K562 (cell line): ENCODE measurements at regions not wholly inside any gene's neighbourhood (a gene's known extent, or its start where the extent isn't known, plus 50 kb on each side); places are given as distances from the start of the nearest gene placed in this dataset.

ENCODE experiments used
- ATAC-seq: fragments of 200-7000 bp; cut with Tn5 transposase; 3 replicates; pipeline ENCODE4 v1.9.1; 2020; ENCODE audit warnings: moderate library complexity
- BruUV-seq: library from RNA; stranded (reverse); fragments of 400-500 nt; replicated peaks from 2 replicates; lab custom pipeline; 2021; lab: Mats Ljungman, UMichigan
- CTCF ChIA-PET: fragments of 300-600 bp; formaldehyde crosslinking; extraction: SDS; loops from one replicate; lab custom pipeline; 2021; ENCODE audit warnings: low intra/inter-chr PET ratio; lab: Yijun Ruan, JAX
- POLR2A ChIA-PET: fragments of 300-600, 350-650 bp; sonication (Branson Sonifier 250); formaldehyde crosslinking; extraction: SDS; loops from one replicate; lab custom pipeline; 2021; ENCODE audit warnings: antibody characterized with exemption, inconsistent platforms; lab: Yijun Ruan, JAX
- DNase-seq, 4 experiments: peaks; one replicate each; pipeline versions ENCODE4 v3.0.0 to v3.0.0-alpha.2; 2011 to 2018; ENCODE audit warnings: low spot score in 3 of 4, mixed read lengths in 3 of 4; ENCODE audit errors: extremely low read depth in 1 of 4
- FAIRE-seq: peaks from 2 replicates; lab custom pipeline; 2011; peaks lifted over from hg19 to GRCh38; lab: Jason Lieb, UNC
- H2AFZ ChIP-seq: 2 replicates; pipeline ENCODE4 v1.6.0; 2011; ENCODE audit warnings: low read depth, low read length, control low read depth, inconsistent platforms
- H3K27ac ChIP-seq: fragments of 200-600 bp; 3 replicates; pipeline ENCODE4 v1.8.0; 2011; ENCODE audit warnings: low read depth, mild to moderate bottlenecking, control low read depth, inconsistent platforms, low read length, moderate library complexity, mixed read lengths; ENCODE audit errors: extremely low read depth
- H3K27me3 ChIP-seq, 2 experiments: fragments of 300-600 bp in 1 of 2; 2 replicates in 1 of 2; 3 replicates in 1 of 2; pipeline versions ENCODE4 v1.6.0 to v1.8.0; 2011; ENCODE audit warnings: inconsistent platforms in 2 of 2, low read length in 2 of 2, mild to moderate bottlenecking in 1 of 2, mixed read lengths in 1 of 2, moderate library complexity in 1 of 2; ENCODE audit not compliant: control insufficient read depth in 2 of 2, insufficient read depth in 2 of 2
- H3K36me3 ChIP-seq: fragments of 300-600 bp; 3 replicates; pipeline ENCODE4 v1.8.0; 2011; ENCODE audit warnings: mild to moderate bottlenecking, low read length, inconsistent platforms; ENCODE audit not compliant: control insufficient read depth, insufficient read depth
- H3K4me1 ChIP-seq, 2 experiments: fragments of 200-600 bp in 1 of 2; replicated peaks in 1 of 2; 2 replicates in 1 of 2; 3 replicates in 1 of 2; pipeline versions ENCODE4 v1.5.1 to v1.8.0; 2011; ENCODE audit warnings: inconsistent platforms in 2 of 2, low read length in 2 of 2, mild to moderate bottlenecking in 1 of 2, mixed read lengths in 1 of 2, moderate library complexity in 1 of 2; ENCODE audit not compliant: control insufficient read depth in 2 of 2, insufficient read depth in 2 of 2
- H3K4me2 ChIP-seq: 2 replicates; pipeline ENCODE4 v1.6.1; 2011; ENCODE audit warnings: low read length, control low read depth, inconsistent platforms, mixed read lengths; ENCODE audit not compliant: insufficient read depth
- H3K4me3 ChIP-seq: fragments of 200-600 bp; sonication (generic), shearing (Covaris generic); 2 replicates; pipeline ENCODE4 v1.5.1; 2016; ENCODE audit warnings: control low read depth, inconsistent platforms
- H3K79me2 ChIP-seq: fragments of 200-600 bp; 3 replicates; pipeline ENCODE4 v1.8.0; 2011; ENCODE audit warnings: low read length, inconsistent platforms; ENCODE audit not compliant: control insufficient read depth, insufficient read depth
- H3K9ac ChIP-seq, 2 experiments: 2 replicates each; pipeline versions ENCODE4 v1.6.0 to v1.6.1; 2011; ENCODE audit warnings: low read depth in 2 of 2, low read length in 2 of 2, control low read depth in 1 of 2, inconsistent platforms in 1 of 2, mild to moderate bottlenecking in 1 of 2, mixed read lengths in 1 of 2; ENCODE audit not compliant: insufficient read depth in 1 of 2
- H3K9me1 ChIP-seq: one replicate; pipeline ENCODE4 v1.6.0; 2011; ENCODE audit warnings: inconsistent platforms, mild to moderate bottlenecking, low read length, moderate library complexity; ENCODE audit not compliant: control insufficient read depth, insufficient read depth
- H3K9me3 ChIP-seq: replicated peaks from 2 replicates; pipeline ENCODE4 v1.5.1; 2011; ENCODE audit warnings: low read depth, low read length, inconsistent platforms; ENCODE audit not compliant: control insufficient read depth, insufficient read depth
- H4K20me1 ChIP-seq: replicated peaks from 2 replicates; pipeline ENCODE4 v1.6.1; 2011; ENCODE audit warnings: low read length, inconsistent platforms, mixed read lengths; ENCODE audit not compliant: control insufficient read depth, insufficient read depth
- NCOA6 ChIP-seq: fragments of 450-650 bp; IDR thresholded peaks from 2 replicates; pipeline ENCODE4 v1.6.1; 2017; ENCODE audit warnings: mild to moderate bottlenecking
- NFIX ChIP-seq: fragments of 250-450 bp; sonication (Bioruptor Pico); IDR thresholded peaks from 2 replicates; pipeline ENCODE4 v1.4.0; 2020; ENCODE audit warnings: low read depth, mild to moderate bottlenecking, moderate library complexity
- SREBF2 ChIP-seq: sonication (generic); formaldehyde crosslinking; IDR thresholded peaks from 2 replicates; pipeline ENCODE4 v1.4.0; 2020; ENCODE audit warnings: mild to moderate bottlenecking, missing genetic modification reagents
- SUPT5H ChIP-seq: fragments of 450-650 bp; IDR thresholded peaks from 2 replicates; pipeline ENCODE4 v1.6.1; 2016
- ZC3H8 ChIP-seq: fragments of 450-650 bp; IDR thresholded peaks from 2 replicates; pipeline ENCODE4 v1.6.1; 2017
- WGBS: fragments of 100-300 bp; shearing (Covaris generic); methylation state at CpG from one replicate; pipeline ENCODE4 v1.1.6; 2016; ENCODE audit warnings: low coverage, mixed read lengths; ENCODE audit not compliant: insufficient coverage; ENCODE audit errors: missing lambda C conversion rate; 5-methylcytosine and 5-hydroxymethylcytosine counted together
- in situ Hi-C: fragments of 300-500 bp; cut with MboI; formaldehyde crosslinking; loops from 4 replicates; pipeline ENCODE4 v1.15.0; 2018; ENCODE audit warnings: inconsistent platforms, mixed read lengths
- intact Hi-C: fragments of 100-400 bp; cut with micrococcal nuclease; formaldehyde crosslinking; loops from 2 replicates; pipeline ENCODE4 v1.14.2; 2022
- TF ChIP-seq, protein P1 (sequence below): conservative IDR thresholded peaks from 2 replicates; pipeline ENCODE4 v1.6.1; 2011; ENCODE audit warnings: low read depth, mild to moderate bottlenecking, low read length; ENCODE audit not compliant: control insufficient read depth
- TF ChIP-seq, protein P2 (sequence below): sonication (generic); formaldehyde crosslinking; IDR thresholded peaks from 2 replicates; pipeline ENCODE4 v1.8.1; 2022; ENCODE audit warnings: missing genetic modification reagents
- TF ChIP-seq, protein P3 (sequence below), 2 experiments: fragments of 450-650 bp in 1 of 2; sonication (generic) in 1 of 2; formaldehyde crosslinking in 1 of 2; IDR thresholded peaks; 2 replicates each; pipeline versions ENCODE4 v1.7.1 to v1.9.0; 2016 to 2022; ENCODE audit warnings: inconsistent platforms in 1 of 2, mild to moderate bottlenecking in 1 of 2, missing genetic modification reagents in 1 of 2

DNA sequence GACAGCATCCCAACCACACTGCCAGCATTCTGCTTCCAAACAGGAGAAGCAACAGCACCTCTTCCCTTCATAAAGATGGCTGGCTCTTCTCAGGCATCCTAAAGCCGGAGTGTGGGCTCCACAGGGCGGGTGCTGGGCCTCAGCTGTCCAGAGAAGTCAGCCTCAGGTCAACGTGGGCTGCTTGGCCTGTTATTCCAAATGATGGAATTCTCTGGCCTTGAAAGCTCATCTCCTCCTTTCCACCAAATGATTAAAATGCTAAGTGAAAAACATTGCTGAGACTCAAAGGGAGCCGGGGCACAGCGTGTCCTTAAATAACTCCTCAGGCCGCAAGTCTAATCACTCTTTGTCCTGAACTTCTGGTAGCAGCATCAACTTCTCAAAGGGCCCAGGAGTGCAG, 53.1 kb upstream of the CPXM2 start:
- TF ChIP-seq, protein P1, sequence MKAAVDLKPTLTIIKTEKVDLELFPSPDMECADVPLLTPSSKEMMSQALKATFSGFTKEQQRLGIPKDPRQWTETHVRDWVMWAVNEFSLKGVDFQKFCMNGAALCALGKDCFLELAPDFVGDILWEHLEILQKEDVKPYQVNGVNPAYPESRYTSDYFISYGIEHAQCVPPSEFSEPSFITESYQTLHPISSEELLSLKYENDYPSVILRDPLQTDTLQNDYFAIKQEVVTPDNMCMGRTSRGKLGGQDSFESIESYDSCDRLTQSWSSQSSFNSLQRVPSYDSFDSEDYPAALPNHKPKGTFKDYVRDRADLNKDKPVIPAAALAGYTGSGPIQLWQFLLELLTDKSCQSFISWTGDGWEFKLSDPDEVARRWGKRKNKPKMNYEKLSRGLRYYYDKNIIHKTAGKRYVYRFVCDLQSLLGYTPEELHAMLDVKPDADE, result no peak
- TF ChIP-seq, protein P2, sequence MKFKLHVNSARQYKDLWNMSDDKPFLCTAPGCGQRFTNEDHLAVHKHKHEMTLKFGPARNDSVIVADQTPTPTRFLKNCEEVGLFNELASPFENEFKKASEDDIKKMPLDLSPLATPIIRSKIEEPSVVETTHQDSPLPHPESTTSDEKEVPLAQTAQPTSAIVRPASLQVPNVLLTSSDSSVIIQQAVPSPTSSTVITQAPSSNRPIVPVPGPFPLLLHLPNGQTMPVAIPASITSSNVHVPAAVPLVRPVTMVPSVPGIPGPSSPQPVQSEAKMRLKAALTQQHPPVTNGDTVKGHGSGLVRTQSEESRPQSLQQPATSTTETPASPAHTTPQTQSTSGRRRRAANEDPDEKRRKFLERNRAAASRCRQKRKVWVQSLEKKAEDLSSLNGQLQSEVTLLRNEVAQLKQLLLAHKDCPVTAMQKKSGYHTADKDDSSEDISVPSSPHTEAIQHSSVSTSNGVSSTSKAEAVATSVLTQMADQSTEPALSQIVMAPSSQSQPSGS, result no peak
- no peak for TF ChIP-seq SREBF2 (CRISPR knock-in tag)
- TF ChIP-seq, protein P3, sequence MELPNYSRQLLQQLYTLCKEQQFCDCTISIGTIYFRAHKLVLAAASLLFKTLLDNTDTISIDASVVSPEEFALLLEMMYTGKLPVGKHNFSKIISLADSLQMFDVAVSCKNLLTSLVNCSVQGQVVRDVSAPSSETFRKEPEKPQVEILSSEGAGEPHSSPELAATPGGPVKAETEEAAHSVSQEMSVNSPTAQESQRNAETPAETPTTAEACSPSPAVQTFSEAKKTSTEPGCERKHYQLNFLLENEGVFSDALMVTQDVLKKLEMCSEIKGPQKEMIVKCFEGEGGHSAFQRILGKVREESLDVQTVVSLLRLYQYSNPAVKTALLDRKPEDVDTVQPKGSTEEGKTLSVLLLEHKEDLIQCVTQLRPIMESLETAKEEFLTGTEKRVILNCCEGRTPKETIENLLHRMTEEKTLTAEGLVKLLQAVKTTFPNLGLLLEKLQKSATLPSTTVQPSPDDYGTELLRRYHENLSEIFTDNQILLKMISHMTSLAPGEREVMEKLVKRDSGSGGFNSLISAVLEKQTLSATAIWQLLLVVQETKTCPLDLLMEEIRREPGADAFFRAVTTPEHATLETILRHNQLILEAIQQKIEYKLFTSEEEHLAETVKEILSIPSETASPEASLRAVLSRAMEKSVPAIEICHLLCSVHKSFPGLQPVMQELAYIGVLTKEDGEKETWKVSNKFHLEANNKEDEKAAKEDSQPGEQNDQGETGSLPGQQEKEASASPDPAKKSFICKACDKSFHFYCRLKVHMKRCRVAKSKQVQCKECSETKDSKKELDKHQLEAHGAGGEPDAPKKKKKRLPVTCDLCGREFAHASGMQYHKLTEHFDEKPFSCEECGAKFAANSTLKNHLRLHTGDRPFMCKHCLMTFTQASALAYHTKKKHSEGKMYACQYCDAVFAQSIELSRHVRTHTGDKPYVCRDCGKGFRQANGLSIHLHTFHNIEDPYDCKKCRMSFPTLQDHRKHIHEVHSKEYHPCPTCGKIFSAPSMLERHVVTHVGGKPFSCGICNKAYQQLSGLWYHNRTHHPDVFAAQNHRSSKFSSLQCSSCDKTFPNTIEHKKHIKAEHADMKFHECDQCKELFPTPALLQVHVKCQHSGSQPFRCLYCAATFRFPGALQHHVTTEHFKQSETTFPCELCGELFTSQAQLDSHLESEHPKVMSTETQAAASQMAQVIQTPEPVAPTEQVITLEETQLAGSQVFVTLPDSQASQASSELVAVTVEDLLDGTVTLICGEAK (IDR thresholded peaks at IDR 0.05), result no peak
- TF ChIP-seq, protein P3 (CRISPR knock-in tag; IDR thresholded peaks at IDR 0.05), result no peak
- no peak for TF ChIP-seq ZC3H8
- no peak for TF ChIP-seq NFIX (CRISPR knock-in tag)
- TF ChIP-seq SUPT5H, result no peak
- no peak for TF ChIP-seq NCOA6
- POLR2A ChIA-PET, result no interaction called here
- WGBS, result 5% methylated on average over 5 of the region's 6 CpGs
- no peaks in the 10 kb centered on the region for H4K20me1 ChIP-seq
- no peak overlapping the region for H2AFZ ChIP-seq
- H3K4me3 ChIP-seq, result no peak overlapping the region
- no peaks in the 10 kb centered on the region for H3K9me3 ChIP-seq
- H3K27ac ChIP-seq, result no peak overlapping the region
- DNase-seq (no peak), ATAC-seq (no peak), FAIRE-seq (no peak)
- in situ Hi-C loops (no loop called here), intact Hi-C loops (no loop called here)
- H3K4me1 ChIP-seq, result no peaks in the 10 kb centered on the region
- H3K36me3 ChIP-seq, result no peaks in the 10 kb centered on the region
- CTCF ChIA-PET, result no interaction called here
- H3K79me2 ChIP-seq, result no peaks in the 10 kb centered on the region
- H3K9ac ChIP-seq, result no peak overlapping the region
- H3K27me3 ChIP-seq, result peaks cover 0 to 17% of the 10 kb centered on the region in 2 experiments; a peak in 1 of 5 replicates
- no peaks in the 10 kb centered on the region for H3K9me1 ChIP-seq
- H3K4me2 ChIP-seq, result no peak overlapping the region
- BruUV-seq, result no TSS peak
